Heart left ventricle (tissue), 16 donors: ENCODE measurements at regions not wholly inside any gene's neighbourhood (a gene's known extent, or its start where the extent isn't known, plus 50 kb on each side); places are given as distances from the start of the nearest gene placed in this dataset.

Experiments
- ATAC-seq, 4 donors: fragments of 200-7000 bp; cut with Tn5 transposase; one replicate each; pipeline ENCODE4 v1.9.1; 2020 to 2022; ENCODE audit warnings: moderate library complexity in 4 of 4, mild to moderate bottlenecking in 3 of 4, moderate number of reproducible peaks in 1 of 4
- DNase-seq, 5 donors: peaks; one replicate each; pipeline ENCODE4 v3.0.0-alpha.2; 2020
- H3K27ac ChIP-seq, 12 donors: fragments of 200-600 bp; sonication (generic) in 4 of 12; one replicate each; pipeline versions ENCODE4 v1.5.0 to v1.8.0; 2016 to 2022; ENCODE audit warnings: mild to moderate bottlenecking in 2 of 12
- H3K27me3 ChIP-seq, 9 donors: fragments of 200-600 bp; sonication (generic) in 2 of 9; one replicate each; pipeline versions ENCODE4 v1.5.1 to v1.8.0; 2016 to 2022; ENCODE audit warnings: mild to moderate bottlenecking in 3 of 9
- H3K36me3 ChIP-seq, 9 donors: fragments of 200-600 bp; sonication (generic) in 2 of 9; one replicate each; pipeline versions ENCODE4 v1.5.0 to v1.8.0; 2018 to 2022; ENCODE audit warnings: mild to moderate bottlenecking in 2 of 9
- H3K4me1 ChIP-seq, 12 donors: fragments of 200-600 bp; sonication (generic) in 4 of 12; one replicate each; pipeline versions ENCODE4 v1.5.0 to v1.8.0; 2016 to 2022; ENCODE audit warnings: mild to moderate bottlenecking in 3 of 12
- H3K4me3 ChIP-seq, 12 donors: fragments of 200-600 bp; sonication (generic) in 4 of 12; one replicate each; pipeline versions ENCODE4 v1.5.0 to v1.8.0; 2017 to 2022; ENCODE audit warnings: mild to moderate bottlenecking in 9 of 12, moderate library complexity in 4 of 12
- H3K9me3 ChIP-seq, 12 donors: fragments of 200-600 bp; sonication (generic) in 4 of 12; one replicate each; pipeline versions ENCODE4 v1.5.0 to v1.8.0; 2016 to 2022; ENCODE audit warnings: mild to moderate bottlenecking in 1 of 12
- POLR2A ChIP-seq, 2 donors: fragments of 450-650 bp; IDR thresholded peaks; one replicate each; pipeline ENCODE4 v1.6.1; 2017; ENCODE audit warnings: antibody characterized with exemption in 2 of 2, mild to moderate bottlenecking in 2 of 2, moderate library complexity in 2 of 2
- WGBS, 4 donors: extraction: QIAGEN DNeasy Blood & Tissue Kit in 2 of 4; methylation state at CpG; one replicate each; pipeline versions ENCODE4 v1.1.5 to v1.1.7; 2013 to 2018; 5-methylcytosine and 5-hydroxymethylcytosine counted together
- intact Hi-C, 10 donors: fragments of 100-400 bp; cut with DNase I; formaldehyde crosslinking; loops; one replicate each; pipeline versions ENCODE4 v1.11.1 to v1.14.2; 2022
- TF ChIP-seq, protein P1 (sequence below), 12 donors: fragments of 200-600 bp; sonication (generic) in 4 of 12; IDR thresholded peaks; one replicate each; pipeline versions ENCODE4 v1.5.0 to v1.8.0; 2018 to 2022; ENCODE audit warnings: antibody characterized with exemption in 12 of 12, mild to moderate bottlenecking in 5 of 12
- donor health status: ischemic (EF 13 %, LVEDD 7.1; RV severe dilation, severe dysfunction).
- donor health status: healthy with polysubstance abuse.
- donor health status: DM: no; HTN: yes; CAD: no.
- donor health status: DM: no; HTN: no; CAD: no.
- donor health status: ischemic (EF 25% LVEDD 6.9; RV normal size, moderate dysfunction).
- donor health status: ischemic (EF 25% LVEDD 5.7; RV mildly dilated, moderate dysfunction).
- donor health status: healthy.
- donor health status: DM: yes; HTN: yes; CAD: no.
- donor health status: ischemic (EF 35%, LVEDD 5.7; RV mildly dilated, moderate dysfunction).
- donor health status: nonischemic (EF 11% LVEDD 7.7; RV severe dilation, severe dysfunction).
- donor health status: DM: yes; HTN: yes; CAD: no.
- donor health status: PGD.
- donor health status: ischemic (EF 29% LVEDD 5.4; RV normal size, mild dysfunction).
- donor health status: nonischemic (EF 23%, LVEDD 6.1; RV moderate dilation, normal function).

DNA sequence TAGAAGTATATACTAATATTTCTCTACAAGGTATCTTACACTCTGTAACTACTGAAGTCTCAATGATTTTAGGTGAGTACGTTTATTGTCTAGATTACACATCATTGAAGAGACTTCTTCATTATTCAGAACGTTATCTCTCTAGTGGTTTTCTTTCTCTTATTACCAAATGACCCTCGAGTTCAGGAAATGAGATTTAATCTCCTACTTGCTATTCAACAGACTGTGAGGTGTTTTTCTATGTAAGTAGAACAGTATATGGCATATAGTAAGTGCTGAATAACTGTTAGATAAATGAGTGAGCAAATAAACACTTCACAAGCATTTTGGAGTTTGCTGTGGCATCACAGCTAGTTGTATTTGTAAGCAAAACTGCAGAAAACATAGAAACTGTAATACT is 947.2 kb upstream of the SLC39A10 start:
- WGBS, 4 donors = 40 to 46% (median 45%) methylated on average over 3 of the region's 3 CpGs
- Histone ChIP-seq H3K27me3 (no peaks in the 10 kb centered on the region), H3K4me1 (no peaks in the 10 kb centered on the region), H3K4me3 (no peak overlapping the region), H3K36me3 (no peaks in the 10 kb centered on the region), H3K9me3 (no peaks in the 10 kb centered on the region), H3K27ac (no peak overlapping the region)
- intact Hi-C loops = no loop called here
- ATAC-seq (no peak), DNase-seq (no peak)
- no peak for TF ChIP-seq POLR2A (IDR thresholded peaks at IDR 0.05)
- TF ChIP-seq, protein P1, sequence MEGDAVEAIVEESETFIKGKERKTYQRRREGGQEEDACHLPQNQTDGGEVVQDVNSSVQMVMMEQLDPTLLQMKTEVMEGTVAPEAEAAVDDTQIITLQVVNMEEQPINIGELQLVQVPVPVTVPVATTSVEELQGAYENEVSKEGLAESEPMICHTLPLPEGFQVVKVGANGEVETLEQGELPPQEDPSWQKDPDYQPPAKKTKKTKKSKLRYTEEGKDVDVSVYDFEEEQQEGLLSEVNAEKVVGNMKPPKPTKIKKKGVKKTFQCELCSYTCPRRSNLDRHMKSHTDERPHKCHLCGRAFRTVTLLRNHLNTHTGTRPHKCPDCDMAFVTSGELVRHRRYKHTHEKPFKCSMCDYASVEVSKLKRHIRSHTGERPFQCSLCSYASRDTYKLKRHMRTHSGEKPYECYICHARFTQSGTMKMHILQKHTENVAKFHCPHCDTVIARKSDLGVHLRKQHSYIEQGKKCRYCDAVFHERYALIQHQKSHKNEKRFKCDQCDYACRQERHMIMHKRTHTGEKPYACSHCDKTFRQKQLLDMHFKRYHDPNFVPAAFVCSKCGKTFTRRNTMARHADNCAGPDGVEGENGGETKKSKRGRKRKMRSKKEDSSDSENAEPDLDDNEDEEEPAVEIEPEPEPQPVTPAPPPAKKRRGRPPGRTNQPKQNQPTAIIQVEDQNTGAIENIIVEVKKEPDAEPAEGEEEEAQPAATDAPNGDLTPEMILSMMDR (IDR thresholded peaks at IDR 0.05) = no peak

DNA sequence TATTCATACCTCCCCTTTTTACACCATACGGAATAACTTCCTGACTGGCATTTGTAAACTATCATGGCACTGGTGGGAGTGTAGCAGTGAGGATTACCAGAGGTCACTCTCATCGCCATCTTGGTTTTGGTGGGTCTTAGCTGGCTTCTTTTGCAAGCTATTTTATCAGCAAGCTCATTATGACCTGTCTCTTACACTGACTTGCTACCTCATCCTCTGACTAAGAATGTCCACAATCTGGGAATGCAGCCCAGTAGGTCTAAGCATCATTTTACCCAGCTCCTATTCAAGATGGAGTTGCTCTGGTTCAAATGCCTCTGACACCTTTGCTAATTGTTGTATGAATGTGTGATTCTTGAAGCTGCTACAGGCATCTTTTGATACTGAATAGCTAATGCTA is 950.8 kb upstream of the SLC39A10 start:
- H3K4me3 ChIP-seq = no peak overlapping the region
- TF ChIP-seq, protein P1 (IDR thresholded peaks at IDR 0.05) = no peak
- TF ChIP-seq POLR2A (IDR thresholded peaks at IDR 0.05) = no peak
- DNase-seq = no peak
- WGBS, 4 donors = 26 to 76% (median 56%) methylated on average over 2 of the region's 2 CpGs
- H3K27ac ChIP-seq = no peak overlapping the region
- no peaks in the 10 kb centered on the region for H3K9me3 ChIP-seq
- no peaks in the 10 kb centered on the region for H3K4me1 ChIP-seq
- no peaks in the 10 kb centered on the region for H3K27me3 ChIP-seq
- no peaks in the 10 kb centered on the region for H3K36me3 ChIP-seq
- intact Hi-C loops = no loop called here
- ATAC-seq = no peak

DNA sequence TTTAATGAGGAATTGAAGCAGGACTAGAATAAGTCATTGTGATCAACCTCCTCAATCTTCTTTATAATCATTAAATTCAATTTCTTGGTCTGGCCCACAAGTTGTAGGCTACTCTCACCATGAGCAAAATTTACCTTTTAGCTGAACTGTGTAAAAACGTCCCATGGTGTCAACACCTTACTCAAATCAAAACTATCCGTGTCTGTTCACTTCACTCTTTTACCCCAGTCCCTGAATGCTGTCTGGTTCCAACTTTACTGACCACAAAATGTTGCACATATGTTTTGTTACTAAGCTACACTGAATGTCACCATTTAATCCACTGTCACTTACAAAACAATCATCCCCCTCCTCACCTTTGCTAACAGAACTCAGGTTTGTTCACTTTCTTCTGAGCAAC is 951.6 kb upstream of the SLC39A10 start:
- intact Hi-C loops = no loop called here
- no peak for ATAC-seq

DNA sequence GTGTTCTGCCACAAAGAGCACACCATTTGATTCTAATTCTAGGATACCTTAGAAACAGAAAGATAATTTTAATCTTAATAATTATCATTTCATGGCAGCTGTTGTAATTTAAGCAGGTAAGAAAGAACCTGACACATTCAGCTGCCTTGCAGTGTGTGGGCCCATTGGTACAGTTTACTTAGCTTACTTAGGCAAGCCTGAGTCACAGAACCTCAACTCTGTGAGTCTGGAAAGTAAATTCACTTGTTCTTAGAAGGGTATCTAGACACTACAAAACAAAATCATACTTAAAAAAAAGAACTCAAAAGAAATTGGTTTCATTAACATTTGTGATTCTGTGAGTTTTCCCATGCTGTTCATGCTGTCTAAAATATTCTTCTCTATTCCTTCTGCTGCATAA is 956.3 kb upstream of the SLC39A10 start:
- Histone ChIP-seq H3K4me3 (no peak overlapping the region), H3K4me1 (no peaks in the 10 kb centered on the region), H3K27me3 (no peaks in the 10 kb centered on the region), H3K36me3 (no peaks in the 10 kb centered on the region), H3K9me3 (no peaks in the 10 kb centered on the region), H3K27ac (no peak overlapping the region)
- no peak for TF ChIP-seq POLR2A (IDR thresholded peaks at IDR 0.05)
- TF ChIP-seq, protein P1 (IDR thresholded peaks at IDR 0.05) = no peak
- intact Hi-C loops = no loop called here
- ATAC-seq (no peak), DNase-seq (no peak)

More for the DNA sequence above, 951.6 kb upstream of the SLC39A10 start:
- Histone ChIP-seq H3K36me3 (no peaks in the 10 kb centered on the region), H3K4me1 (no peaks in the 10 kb centered on the region), H3K9me3 (no peaks in the 10 kb centered on the region), H3K4me3 (no peak overlapping the region), H3K27me3 (no peaks in the 10 kb centered on the region), H3K27ac (no peak overlapping the region)
- no peak for DNase-seq
- WGBS, 4 donors = 60 to 66% (median 62%) methylated on average over 2 of the region's 2 CpGs
- TF ChIP-seq POLR2A (IDR thresholded peaks at IDR 0.05) = no peak
- TF ChIP-seq, protein P1 (IDR thresholded peaks at IDR 0.05) = no peak
